ENCODE measurements at regions not wholly inside any gene's neighbourhood (a gene's known extent, or its start where the extent isn't known, plus 50 kb on each side); places are given as distances from the start of the nearest gene placed in this dataset.
A peak's percentile ranks its signal among the peaks of the same experiment; 100 is the strongest.

GRCh38 chr1:71303617-71304041, 222.8 kb upstream of the ZRANB2 start:
- intact Hi-C loops (cut with DNase I), result no loop called here
- TF ChIP-seq EP300 (IDR thresholded peaks at IDR 0.05) (no peak), POLR2A (IDR thresholded peaks at IDR 0.05) (no peak), CTCF (IDR thresholded peaks at IDR 0.05) (no peak), POLR2AphosphoS5 (IDR thresholded peaks at IDR 0.05) (no peak)
- no peak overlapping the region for H3K4me3 ChIP-seq
- DNase-seq, result no peak
- H3K36me3 ChIP-seq, result no peaks in the 10 kb centered on the region
- H3K4me1 ChIP-seq, result no peaks in the 10 kb centered on the region
- no peaks in the 10 kb centered on the region for H3K9me3 ChIP-seq
- no peak overlapping the region for H3K27ac ChIP-seq
- WGBS, 2 donors, result 47% methylated on average over 4 of the region's 4 CpGs
- no peaks in the 10 kb centered on the region for H3K27me3 ChIP-seq

DNA sequence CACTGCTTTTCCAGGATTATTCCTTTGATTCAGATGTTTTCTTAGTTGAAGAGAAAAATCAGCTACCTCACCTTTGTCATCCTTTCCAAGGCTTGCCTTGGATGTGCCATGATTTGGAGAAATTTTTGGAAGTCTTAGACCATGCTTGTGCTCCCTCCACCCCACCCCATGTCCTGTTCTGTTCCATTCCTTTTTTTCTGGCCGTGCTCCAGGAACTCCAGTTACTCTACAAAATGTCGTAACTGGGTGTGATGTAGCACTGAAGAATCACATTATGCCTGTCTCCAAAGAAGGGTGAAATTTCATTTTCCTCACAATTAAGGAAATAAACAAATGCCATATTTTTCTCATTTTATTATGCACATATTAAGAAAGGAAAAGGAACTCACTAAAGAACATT, 217.8 kb upstream of the ZRANB2 start:
- DNase-seq, result peak; percentile 59
- H3K27me3 ChIP-seq, result no peaks in the 10 kb centered on the region
- TF ChIP-seq POLR2A (IDR thresholded peaks at IDR 0.05) (no peak), CTCF (IDR thresholded peaks at IDR 0.05) (no peak), POLR2AphosphoS5 (IDR thresholded peaks at IDR 0.05) (no peak)
- H3K9me3 ChIP-seq, result no peaks in the 10 kb centered on the region
- intact Hi-C loops (cut with DNase I), result no loop called here
- no peak overlapping the region for H3K27ac ChIP-seq
- no peaks in the 10 kb centered on the region for H3K4me1 ChIP-seq
- no peaks in the 10 kb centered on the region for H3K36me3 ChIP-seq
- WGBS, 2 donors, result 57 to 73% methylated on average over 2 of the region's 2 CpGs
- H3K4me3 ChIP-seq, result no peak overlapping the region

- intact Hi-C loops (cut with DNase I), result no loop called here
- no peaks in the 10 kb centered on the region for H3K36me3 ChIP-seq
- H3K4me1 ChIP-seq, result no peaks in the 10 kb centered on the region
- H3K27me3 ChIP-seq, result no peaks in the 10 kb centered on the region
- DNase-seq, result no peak
- TF ChIP-seq POLR2AphosphoS5 (IDR thresholded peaks at IDR 0.05), result no peak
- TF ChIP-seq POLR2A (IDR thresholded peaks at IDR 0.05), result no peak
- no peak for TF ChIP-seq CTCF (IDR thresholded peaks at IDR 0.05)
- TF ChIP-seq EP300 (IDR thresholded peaks at IDR 0.05), result no peak
- 64 to 75% methylated on average over 2 of the region's 2 CpGs for WGBS, 2 donors
- H3K27ac ChIP-seq, result no peak overlapping the region
- H3K9me3 ChIP-seq, result no peaks in the 10 kb centered on the region
- H3K4me3 ChIP-seq, result no peak overlapping the region
These were observed 215.8 kb upstream of the ZRANB2 start for GRCh38 chr1:71296551-71297134.

DNA sequence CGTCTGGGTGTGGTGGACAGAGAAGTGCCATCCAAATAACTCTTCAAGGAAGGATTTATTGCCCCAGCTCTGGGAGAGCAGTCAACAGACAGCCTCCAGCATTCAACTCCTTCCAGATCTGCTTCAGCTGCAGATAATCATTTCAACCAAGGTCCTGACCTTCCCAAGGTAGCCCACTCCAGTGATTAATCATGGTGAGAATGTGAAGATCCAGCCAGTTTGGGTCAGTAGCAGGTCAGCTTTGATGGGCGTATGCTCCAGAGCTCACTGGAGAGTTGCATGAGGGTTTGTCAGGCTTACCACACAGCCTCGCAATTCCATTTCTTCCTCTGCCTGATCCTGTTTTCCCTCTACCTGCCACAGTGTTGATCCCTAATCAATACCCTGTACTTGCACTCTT, 214.5 kb upstream of the ZRANB2 start:
- DNase-seq, result no peak
- 86 to 88% methylated on average over 3 of the region's 3 CpGs for WGBS, 2 donors
- H3K4me1 ChIP-seq, result no peaks in the 10 kb centered on the region
- H3K9me3 ChIP-seq, result no peaks in the 10 kb centered on the region
- H3K27ac ChIP-seq, result no peak overlapping the region
- H3K4me3 ChIP-seq, result no peak overlapping the region
- intact Hi-C loops (cut with DNase I), result no loop called here
- no peaks in the 10 kb centered on the region for H3K27me3 ChIP-seq
- TF ChIP-seq EP300 (IDR thresholded peaks at IDR 0.05) (no peak), CTCF (IDR thresholded peaks at IDR 0.05) (no peak), POLR2A (IDR thresholded peaks at IDR 0.05) (no peak), POLR2AphosphoS5 (IDR thresholded peaks at IDR 0.05) (no peak)
- H3K36me3 ChIP-seq, result no peaks in the 10 kb centered on the region

DNA sequence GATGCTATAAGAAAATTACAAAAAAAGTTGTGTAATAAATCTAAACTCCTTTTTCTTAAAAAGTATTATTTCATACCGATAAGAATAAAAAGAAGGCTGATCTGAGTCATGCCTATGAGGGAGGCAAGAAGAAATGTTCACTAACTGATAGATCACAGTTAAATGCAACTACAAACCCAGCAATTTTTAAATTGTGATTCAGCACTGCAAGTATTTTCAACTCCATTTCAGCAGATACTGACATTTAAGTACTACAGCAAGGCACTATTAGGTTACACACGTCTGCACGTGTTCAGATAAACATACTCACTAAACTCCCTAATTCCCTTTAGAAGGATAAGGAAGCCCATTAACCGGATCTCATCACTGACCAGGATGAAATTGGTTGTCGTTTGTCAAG, 213.3 kb upstream of the ZRANB2 start:
- intact Hi-C loops (cut with DNase I), result no loop called here
- Histone ChIP-seq H3K9me3 (no peaks in the 10 kb centered on the region), H3K4me1 (no peaks in the 10 kb centered on the region), H3K4me3 (no peak overlapping the region), H3K27ac (no peak overlapping the region), H3K36me3 (no peaks in the 10 kb centered on the region), H3K27me3 (no peaks in the 10 kb centered on the region)
- DNase-seq, result no peak
- 81 to 85% methylated on average over 5 of the region's 5 CpGs for WGBS, 2 donors
- no peak for TF ChIP-seq POLR2A (IDR thresholded peaks at IDR 0.05)
- TF ChIP-seq POLR2AphosphoS5 (IDR thresholded peaks at IDR 0.05), result no peak
- TF ChIP-seq CTCF (IDR thresholded peaks at IDR 0.05), result no peak
- TF ChIP-seq EP300 (IDR thresholded peaks at IDR 0.05), result no peak
